Activated CD4-positive, alpha-beta T cell treated with anti-CD3 and anti-CD28 coated beads, Interleukin-2, amount 50 U/mL, for 24 hours (primary cell): ENCODE measurements at regions not wholly inside any gene's neighbourhood (a gene's known extent, or its start where the extent isn't known, plus 50 kb on each side); places are given as distances from the start of the nearest gene placed in this dataset.
"Not testable (repeated sequence)": the region's sequence is repeated elsewhere in the genome, so short reads cannot be mapped to it uniquely, and the experiment has no call there.

Experiments used
- DNase-seq, 2 donors: peaks; one replicate each; pipeline ENCODE4 v3.0.0-alpha.2; 2020; ENCODE audit warnings: low read depth in 1 of 2, low spot score in 1 of 2

DNA sequence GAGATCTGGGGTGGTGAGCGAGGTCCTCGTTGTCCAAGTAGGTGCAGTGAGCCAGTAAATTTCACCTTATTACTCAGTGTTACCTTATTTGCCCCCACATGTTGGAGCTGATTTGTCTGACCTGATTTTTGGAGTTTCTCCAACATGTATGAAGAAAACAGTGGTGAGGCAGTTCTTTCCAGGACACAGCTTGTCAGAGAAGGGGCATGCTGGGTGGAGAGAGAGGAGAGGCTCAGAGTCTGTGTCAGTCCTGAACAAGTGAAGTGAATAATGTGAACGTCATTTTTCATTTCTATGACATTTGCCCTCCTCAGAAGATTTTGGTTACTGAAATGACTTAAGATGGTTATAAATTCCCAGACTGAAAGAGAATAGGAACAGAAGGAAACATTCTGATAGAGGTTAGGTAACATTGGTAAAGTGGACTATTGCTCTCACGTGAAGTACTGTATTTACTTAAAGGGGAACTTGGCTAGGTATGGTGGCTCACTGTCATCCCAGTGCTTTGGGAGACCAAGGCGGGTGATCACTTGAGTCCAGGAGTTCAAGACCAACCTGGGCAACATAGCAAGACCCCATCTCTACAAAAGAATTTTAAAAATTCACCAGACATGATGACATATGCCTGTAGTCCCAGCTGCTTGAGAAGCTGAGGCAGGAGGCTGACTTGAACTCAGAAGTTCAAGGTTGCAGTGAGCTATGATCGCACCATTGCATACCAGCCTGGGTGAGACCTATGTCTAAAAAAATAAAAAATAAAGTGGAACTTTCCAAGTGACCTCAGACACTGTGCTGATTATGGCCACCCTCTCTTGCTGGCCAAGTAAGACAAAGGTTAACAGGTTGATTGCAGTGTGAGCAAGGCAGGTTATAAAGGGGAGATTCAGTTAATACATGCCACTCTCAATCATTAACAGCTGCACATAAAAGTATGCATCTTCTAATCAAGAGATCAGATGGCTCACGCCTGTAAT lies 184.3 kb downstream of the EDN1 start:
- no peak for DNase-seq

GRCh38 chr6:12476484-12476883 lies 186.3 kb downstream of the EDN1 start:
- no peak for DNase-seq

GRCh38 chr6:12477616-12478015 lies 187.5 kb downstream of the EDN1 start:
- DNase-seq, result no peak

DNA sequence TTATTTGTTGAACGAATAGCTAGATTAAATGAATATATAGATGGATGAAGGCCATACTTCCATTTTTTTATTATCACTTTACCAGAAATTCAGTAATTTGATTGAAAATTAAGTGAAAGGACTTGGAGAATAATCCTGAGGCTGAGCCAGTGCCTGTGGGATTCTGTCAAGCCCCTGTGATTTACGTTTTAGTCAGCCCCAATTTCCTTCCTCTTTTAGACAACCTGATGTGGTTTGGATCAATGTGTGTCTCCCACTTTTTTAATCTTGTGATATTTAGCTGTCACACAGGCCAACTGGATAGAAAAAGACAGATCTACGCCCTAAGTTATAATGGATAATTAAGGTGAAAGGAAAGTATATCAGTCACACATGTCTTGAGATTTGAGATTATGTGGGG lies 188.8 kb downstream of the EDN1 start:
- DNase-seq, result no peak

GRCh38 chr6:12479451-12479850 lies 189.3 kb downstream of the EDN1 start:
- no peak for DNase-seq

DNA sequence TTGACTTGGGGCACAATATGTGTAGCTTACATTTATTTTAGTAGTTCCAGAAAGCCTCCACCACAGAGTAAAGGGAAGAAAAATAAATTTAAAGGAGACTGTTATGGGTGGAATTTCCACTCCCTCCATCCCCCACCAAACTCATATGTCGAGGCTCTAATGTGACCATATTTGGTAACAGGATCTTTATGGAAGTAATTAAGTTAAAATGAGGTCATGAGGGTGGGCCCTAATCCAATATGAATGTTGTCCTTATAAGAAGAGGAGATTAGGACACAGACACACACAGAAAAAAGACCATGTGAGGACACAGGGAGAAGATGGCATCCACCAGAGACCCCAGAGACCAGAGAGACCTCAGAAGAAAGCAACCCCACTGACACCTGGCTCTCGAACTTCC lies 189.7 kb downstream of the EDN1 start:
- no peak for DNase-seq

DNA sequence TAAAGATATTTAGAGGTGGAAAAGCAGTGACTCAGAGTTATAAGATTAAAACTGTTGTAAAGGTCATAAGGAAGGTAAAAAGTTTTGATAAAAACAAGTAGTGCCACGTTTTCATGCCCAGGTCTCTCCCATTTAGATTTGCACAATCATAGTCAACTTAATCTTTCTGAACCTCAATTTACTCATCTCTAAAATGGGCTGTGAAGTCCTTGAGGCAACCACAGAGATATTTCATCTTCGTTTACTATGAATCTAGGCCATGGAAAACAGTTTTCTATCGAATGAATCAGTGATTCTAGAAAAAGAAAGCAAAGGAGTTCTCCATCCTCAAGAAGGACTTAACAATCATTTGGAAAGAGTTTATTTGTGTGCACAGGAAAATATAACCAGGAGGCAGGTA lies 190.2 kb downstream of the EDN1 start:
- DNase-seq, result no peak

DNA sequence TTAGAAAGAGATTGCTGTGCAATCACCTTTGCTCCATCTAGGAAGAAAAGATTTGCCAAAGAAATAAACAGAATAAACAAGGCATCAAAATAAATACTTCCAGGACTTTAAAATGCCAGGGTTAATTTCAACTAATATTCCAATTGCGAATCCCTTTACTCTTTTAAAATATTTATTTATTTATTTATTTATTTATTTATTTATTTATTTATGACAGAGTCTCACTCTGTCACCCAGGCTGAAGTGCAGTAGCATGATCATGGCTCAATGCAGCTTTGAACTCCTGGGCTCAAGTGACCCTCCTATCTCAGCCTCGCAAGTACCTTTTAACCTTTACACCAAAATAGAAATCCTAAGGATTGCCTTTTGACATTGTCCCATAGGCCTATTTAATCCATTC lies 191.1 kb downstream of the EDN1 start:
- no peak for DNase-seq

DNA sequence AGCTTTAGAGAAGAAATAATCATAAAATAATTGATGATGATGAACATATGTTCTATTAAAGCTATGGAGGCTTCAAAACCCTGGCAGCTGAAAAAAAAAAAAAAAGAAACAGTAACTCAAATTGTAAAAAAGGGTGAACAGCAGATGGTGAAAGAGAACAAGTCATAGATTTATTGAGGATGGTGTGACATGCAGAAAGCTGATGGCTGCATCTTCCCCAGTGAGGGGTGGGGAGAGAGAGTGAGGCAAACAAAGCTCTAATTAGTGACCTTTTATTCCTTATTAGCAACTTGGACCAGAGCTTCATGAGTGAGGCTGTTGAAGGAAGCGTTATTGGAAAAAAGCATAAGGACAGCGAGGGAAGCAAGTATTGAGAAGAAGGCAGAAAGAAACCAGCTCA lies 191.7 kb downstream of the EDN1 start:
- DNase-seq, result no peak

- DNase-seq, result no peak
These were observed 192.5 kb downstream of the EDN1 start for GRCh38 chr6:12482386-12483375.

- no peak for DNase-seq
These were observed 193.6 kb downstream of the EDN1 start for GRCh38 chr6:12483712-12484111.

DNA sequence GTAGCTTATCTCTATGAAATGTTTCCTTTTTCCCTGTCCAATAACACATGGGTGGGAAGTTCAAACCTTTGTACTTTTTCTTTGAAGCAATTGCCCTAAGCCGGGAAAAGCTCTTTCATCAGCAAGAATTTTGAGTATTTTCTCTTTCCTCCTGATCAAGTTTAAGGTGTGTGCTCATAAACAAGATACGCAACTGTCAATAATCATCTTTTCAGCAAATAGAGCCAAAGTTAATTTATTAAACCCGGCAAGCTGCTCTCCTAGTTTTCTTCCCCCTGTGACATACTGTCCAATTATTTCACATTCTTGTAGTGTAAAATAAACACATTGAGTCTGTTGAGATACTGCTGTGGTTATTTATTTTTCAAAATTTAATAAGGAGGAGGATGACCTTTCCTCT lies 194.4 kb downstream of the EDN1 start:
- no peak for DNase-seq

DNA sequence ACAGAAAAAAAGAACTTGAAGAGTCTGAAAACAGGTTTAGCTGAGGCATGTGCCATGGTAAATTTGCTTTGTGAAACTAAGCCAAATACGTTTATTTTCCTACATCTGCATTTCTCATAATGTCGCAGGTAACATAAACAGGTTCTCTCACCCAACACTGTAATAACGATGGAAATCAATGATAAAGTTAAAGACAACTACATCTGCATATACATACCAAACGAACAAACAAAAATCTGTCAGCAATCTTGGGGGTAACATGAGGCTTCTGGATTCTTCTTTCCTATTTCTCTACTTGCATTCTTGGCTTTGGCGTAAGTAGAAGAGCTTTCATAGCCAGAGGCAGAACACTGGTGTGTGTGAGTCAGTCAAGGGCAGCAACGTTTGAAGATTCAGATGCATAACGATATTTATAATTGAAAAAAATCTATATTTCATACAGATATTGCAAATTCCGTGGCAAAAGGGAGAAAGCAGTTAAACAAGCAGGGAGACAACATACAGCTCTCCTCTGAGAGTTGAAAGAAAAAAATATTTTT lies 195.1 kb downstream of the EDN1 start:
- no peak for DNase-seq

DNA sequence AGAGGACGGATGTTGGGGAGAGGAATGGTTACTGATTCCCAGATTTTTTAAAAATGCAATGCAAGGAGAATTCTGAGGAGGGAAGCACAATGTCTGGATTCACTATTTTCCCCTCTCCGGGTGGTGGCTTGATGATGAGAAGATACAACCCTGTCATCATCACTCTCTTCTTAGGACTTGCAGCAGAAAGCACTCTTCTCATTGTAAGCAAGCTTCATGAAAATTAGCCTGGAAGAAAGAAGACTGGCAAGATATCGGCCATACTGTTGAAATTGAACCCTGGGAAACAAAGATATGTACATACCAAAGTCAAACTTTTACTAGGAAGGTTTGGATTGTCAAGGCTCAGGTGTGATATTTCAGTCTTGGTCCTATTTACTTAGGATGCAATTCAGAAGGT lies 195.7 kb downstream of the EDN1 start:
- no peak for DNase-seq

GRCh38 chr6:12490351-12490903 lies 200.3 kb downstream of the EDN1 start:
- DNase-seq, result no peak

DNA sequence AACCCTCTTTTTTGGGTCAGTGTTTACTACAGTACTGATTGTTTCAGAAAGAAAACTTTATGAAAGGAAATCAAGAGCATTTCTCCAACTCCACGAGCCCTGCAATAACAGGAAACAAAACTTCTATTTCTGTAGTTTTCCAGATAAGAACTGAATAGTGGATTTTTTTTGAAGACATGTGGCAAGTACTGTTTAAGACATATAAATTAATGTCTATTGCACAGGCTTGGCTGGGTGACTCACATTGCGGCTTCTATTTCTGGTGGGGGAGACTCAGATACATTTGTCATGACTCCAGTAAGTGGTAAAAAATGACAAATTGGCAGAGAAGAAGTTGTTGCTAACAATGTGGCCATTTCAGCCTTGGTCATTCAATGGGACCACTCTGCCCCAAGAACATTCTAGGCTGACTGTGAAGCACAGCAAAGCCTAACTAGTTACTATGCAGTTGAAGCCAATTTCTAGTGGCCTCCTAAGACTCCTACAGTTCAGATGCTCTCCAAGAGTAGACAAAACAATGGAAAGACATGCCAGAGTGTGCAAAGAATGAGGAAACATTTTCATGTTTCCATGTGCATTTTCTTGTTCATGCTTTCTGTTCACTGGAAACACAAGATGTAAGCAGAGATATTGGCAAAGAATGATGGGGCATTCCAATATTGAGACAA lies 200.9 kb downstream of the EDN1 start:
- DNase-seq, result no peak

DNA sequence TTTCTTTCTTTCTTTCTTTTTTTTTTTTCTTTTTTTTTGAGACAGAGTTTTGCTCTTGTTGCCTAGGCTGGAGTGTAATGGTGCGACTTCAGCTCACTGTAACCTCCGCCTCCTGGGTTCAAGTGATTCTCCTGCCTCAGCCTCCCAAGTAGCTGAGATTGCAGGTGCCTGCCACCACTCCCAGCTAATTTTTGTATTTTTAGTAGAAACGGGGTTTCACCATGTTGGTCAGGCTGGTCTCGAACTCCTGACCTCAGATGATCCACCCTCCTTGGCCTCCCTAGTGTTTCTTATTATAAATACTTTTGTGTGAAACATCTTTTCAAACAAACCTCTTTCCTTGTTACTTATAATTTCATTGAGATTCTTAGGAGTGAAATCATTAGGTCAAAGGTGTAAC lies 202.8 kb downstream of the EDN1 start:
- DNase-seq, result not testable (repeated sequence)

GRCh38 chr6:12493446-12493845 lies 203.3 kb downstream of the EDN1 start:
- no peak for DNase-seq

DNA sequence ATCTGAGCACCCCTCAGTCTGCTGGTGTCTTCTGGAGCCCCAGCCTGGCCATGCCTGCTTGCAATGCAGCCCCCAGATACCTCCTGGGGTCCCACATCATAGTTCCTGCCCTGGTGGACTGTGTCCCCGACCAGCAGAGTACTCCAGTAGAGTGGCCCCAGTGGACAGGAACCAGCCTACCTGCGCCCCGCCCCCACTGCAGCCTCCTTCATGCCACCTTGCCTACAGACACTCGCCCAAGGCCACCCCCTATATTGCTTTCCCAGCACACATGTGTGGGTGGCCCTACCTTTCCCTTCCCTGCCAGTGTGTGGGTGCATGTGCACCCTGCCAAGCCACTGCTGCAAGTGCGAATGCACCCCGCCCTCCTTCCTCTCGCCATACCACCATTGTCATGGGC lies 204.0 kb downstream of the EDN1 start:
- DNase-seq, result no peak

GRCh38 chr6:12501990-12502389 lies 211.8 kb downstream of the EDN1 start:
- DNase-seq, result no peak
